ENCODE measurements at regions not wholly inside any gene's neighbourhood (a gene's known extent, or its start where the extent isn't known, plus 50 kb on each side); places are given as distances from the start of the nearest gene placed in this dataset.
A peak's percentile ranks its signal among the peaks of the same experiment; 100 is the strongest.
"Not testable (repeated sequence)": the region's sequence is repeated elsewhere in the genome, so short reads cannot be mapped to it uniquely, and the experiment has no call there.

DNA sequence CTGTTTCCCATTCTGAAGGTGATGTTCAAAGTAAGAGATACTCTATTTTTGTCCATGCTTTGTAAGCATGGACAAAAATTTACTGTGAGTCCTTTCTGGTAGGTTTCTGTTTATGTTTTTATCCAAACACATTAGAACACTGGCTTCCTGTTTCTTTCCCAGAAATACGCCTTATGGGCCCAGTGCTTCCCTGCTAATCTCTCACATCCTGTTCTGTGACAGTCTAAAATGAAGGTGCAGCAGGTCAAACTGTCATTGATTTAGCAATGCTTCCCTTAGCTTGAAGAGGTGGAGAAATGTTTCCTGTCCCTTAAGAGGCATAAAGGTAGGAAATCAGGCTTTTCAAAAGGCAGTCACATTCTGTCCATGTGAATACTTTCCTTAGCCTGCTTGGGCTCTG lies 305.6 kb downstream of the RPS29 start:
- no peaks in the 10 kb centered on the region for H3K9me3 Mint-ChIP-seq
- ATAC-seq (no peak), DNase-seq (ENCODE audit: low spot score in 2 of 2) (no peak)
- H3K4me3 Mint-ChIP-seq = no peak overlapping the region
- no peak overlapping the region for H3K27ac Mint-ChIP-seq
- H3K36me3 Mint-ChIP-seq = no peaks in the 10 kb centered on the region
- no peaks in the 10 kb centered on the region for H3K4me1 Mint-ChIP-seq

- ATAC-seq (peak; percentile 8), DNase-seq (ENCODE audit: low spot score in 2 of 2) (no peak)
- Mint-ChIP-seq H3K4me1 (no peaks in the 10 kb centered on the region), H3K9me3 (peaks cover 6% of the 10 kb centered on the region), H3K36me3 (no peaks in the 10 kb centered on the region), H3K27ac (no peak overlapping the region), H3K4me3 (no peak overlapping the region)
Observed at GRCh38 chr14:49250517-49250916, 335.7 kb downstream of the RPS29 start.

GRCh38 chr14:49250109-49250508 lies 336.1 kb downstream of the RPS29 start:
- Mint-ChIP-seq H3K4me3 (no peak overlapping the region), H3K9me3 (peaks cover 10% of the 10 kb centered on the region), H3K27ac (no peak overlapping the region), H3K36me3 (no peaks in the 10 kb centered on the region), H3K4me1 (no peaks in the 10 kb centered on the region)
- no peak for ATAC-seq
- no peak for DNase-seq (ENCODE audit: low spot score in 2 of 2)

GRCh38 chr14:49249022-49249421 lies 337.2 kb downstream of the RPS29 start:
- Mint-ChIP-seq H3K27ac (no peak overlapping the region), H3K4me1 (no peaks in the 10 kb centered on the region), H3K9me3 (peaks cover 10% of the 10 kb centered on the region), H3K4me3 (no peak overlapping the region), H3K36me3 (no peaks in the 10 kb centered on the region)
- ATAC-seq (no peak), DNase-seq (ENCODE audit: low spot score in 2 of 2) (no peak)

- not testable (repeated sequence) for H3K36me3 Mint-ChIP-seq; ATAC-seq; H3K4me1 Mint-ChIP-seq; H3K9me3 Mint-ChIP-seq; H3K27ac Mint-ChIP-seq; H3K4me3 Mint-ChIP-seq; DNase-seq (ENCODE audit: low spot score in 2 of 2)
Observed at GRCh38 chr14:49243777-49244176, 342.4 kb downstream of the RPS29 start.

DNA sequence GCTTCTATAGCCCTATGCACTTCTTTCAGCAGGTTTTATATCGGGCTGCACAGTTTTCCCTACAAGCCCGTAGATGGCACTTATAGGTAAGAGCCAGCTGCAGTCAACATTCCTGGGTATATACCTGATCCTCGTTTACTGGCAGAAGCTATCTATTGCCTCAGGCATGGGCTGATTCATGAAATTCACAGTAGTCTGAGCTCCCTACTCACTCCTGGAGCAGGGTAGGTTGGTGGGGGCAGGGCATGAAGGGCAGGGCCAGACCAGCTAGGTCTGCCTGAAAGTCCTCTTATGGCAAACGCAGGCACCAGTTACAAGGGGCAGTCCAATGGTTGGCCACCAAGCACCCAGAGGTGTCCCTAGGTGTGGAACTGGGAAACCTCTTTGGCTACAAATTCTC lies 345.8 kb downstream of the RPS29 start:
- H3K27ac Mint-ChIP-seq = no peak overlapping the region
- no peak for DNase-seq (ENCODE audit: low spot score in 2 of 2)
- no peak overlapping the region for H3K4me3 Mint-ChIP-seq
- no peak for ATAC-seq
- H3K9me3 Mint-ChIP-seq = peaks cover 9% of the 10 kb centered on the region
- no peaks in the 10 kb centered on the region for H3K36me3 Mint-ChIP-seq
- no peaks in the 10 kb centered on the region for H3K4me1 Mint-ChIP-seq

- H3K36me3 Mint-ChIP-seq = no peaks in the 10 kb centered on the region
- H3K4me3 Mint-ChIP-seq = no peak overlapping the region
- DNase-seq (ENCODE audit: low spot score in 2 of 2) (no peak), ATAC-seq (no peak)
- no peaks in the 10 kb centered on the region for H3K4me1 Mint-ChIP-seq
- no peak overlapping the region for H3K27ac Mint-ChIP-seq
- H3K9me3 Mint-ChIP-seq = peaks cover 5% of the 10 kb centered on the region
Observed at GRCh38 chr14:49228552-49228951, 357.6 kb downstream of the RPS29 start.

- no peak overlapping the region for H3K4me3 Mint-ChIP-seq
- peaks cover 3% of the 10 kb centered on the region for H3K9me3 Mint-ChIP-seq
- no peaks in the 10 kb centered on the region for H3K36me3 Mint-ChIP-seq
- ATAC-seq (no peak), DNase-seq (ENCODE audit: low spot score in 2 of 2) (no peak)
- H3K4me1 Mint-ChIP-seq = no peaks in the 10 kb centered on the region
- no peak overlapping the region for H3K27ac Mint-ChIP-seq
Observed at GRCh38 chr14:49221316-49221715, 364.9 kb downstream of the RPS29 start.

GRCh38 chr14:49220492-49220891 lies 365.7 kb downstream of the RPS29 start:
- ATAC-seq (no peak), DNase-seq (ENCODE audit: low spot score in 2 of 2) (no peak)
- H3K36me3 Mint-ChIP-seq = no peaks in the 10 kb centered on the region
- H3K9me3 Mint-ChIP-seq = peaks cover 3% of the 10 kb centered on the region
- H3K4me3 Mint-ChIP-seq = no peak overlapping the region
- no peaks in the 10 kb centered on the region for H3K4me1 Mint-ChIP-seq
- H3K27ac Mint-ChIP-seq = no peak overlapping the region

DNA sequence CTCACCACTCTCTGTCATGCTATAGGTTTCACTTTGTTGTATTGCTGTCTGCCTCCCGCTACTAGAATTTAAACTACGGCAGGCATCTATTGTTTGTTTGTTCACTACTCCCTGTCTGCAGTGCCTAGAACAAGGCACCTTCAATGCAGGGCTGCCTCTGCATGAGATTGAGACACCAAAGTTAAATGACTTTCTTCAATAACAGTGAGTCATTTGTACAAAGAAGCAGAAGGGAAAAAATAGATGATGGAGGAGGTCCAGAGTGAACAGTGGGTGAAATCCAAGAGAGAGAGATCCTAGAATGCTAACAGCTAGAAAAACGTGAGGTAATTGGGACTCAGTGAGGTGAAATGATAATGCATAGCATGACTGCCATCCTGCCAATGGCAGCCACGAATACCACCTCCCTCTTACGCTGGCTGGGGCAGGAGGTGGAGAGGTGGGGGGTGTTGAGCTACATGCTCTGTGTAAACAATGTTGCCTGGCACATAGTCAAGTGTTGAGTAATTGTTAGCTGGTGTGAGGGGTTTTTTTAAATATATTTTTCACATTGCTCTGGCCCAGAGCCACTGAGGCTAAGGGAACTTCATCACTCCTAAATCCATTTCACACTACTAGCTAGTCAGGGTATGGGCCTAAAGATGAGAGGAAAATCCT lies 367.6 kb downstream of the RPS29 start:
- DNase-seq (ENCODE audit: low spot score in 2 of 2) (no peak), ATAC-seq (no peak)
- Mint-ChIP-seq H3K36me3 (no peaks in the 10 kb centered on the region), H3K4me1 (no peaks in the 10 kb centered on the region), H3K27ac (no peak overlapping the region), H3K9me3 (peaks cover 3% of the 10 kb centered on the region), H3K4me3 (no peak overlapping the region)

DNA sequence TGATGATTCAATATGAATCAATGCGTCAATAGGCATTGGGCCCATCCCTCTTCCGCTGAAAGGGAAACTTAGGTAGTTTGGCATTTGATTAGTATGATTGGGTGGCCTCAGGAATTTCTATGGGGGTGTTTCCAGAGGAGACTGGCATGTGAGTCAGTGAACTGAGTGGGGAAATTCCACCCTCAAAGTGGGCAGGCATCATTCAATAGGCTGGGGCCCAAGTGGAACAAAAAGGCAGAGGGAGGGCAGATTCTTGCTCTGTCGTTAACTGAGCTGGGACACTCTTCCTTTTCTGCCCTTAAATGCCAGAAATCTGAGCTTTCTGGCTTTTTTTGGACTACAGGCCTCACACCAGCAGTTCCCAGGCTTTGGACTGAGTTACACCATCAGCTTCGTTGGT lies 373.5 kb downstream of the RPS29 start:
- Mint-ChIP-seq H3K27ac (no peak overlapping the region), H3K4me1 (no peaks in the 10 kb centered on the region)

GRCh38 chr14:49209416-49209815 lies 376.8 kb downstream of the RPS29 start:
- Mint-ChIP-seq H3K9me3 (no peaks in the 10 kb centered on the region), H3K4me3 (no peak overlapping the region), H3K36me3 (no peaks in the 10 kb centered on the region), H3K4me1 (no peaks in the 10 kb centered on the region), H3K27ac (no peak overlapping the region)
- DNase-seq (ENCODE audit: low spot score in 2 of 2) (no peak), ATAC-seq (no peak)

More for the DNA sequence above, 373.5 kb downstream of the RPS29 start:
- no peak overlapping the region for H3K4me3 Mint-ChIP-seq
- no peaks in the 10 kb centered on the region for H3K9me3 Mint-ChIP-seq
- ATAC-seq (no peak), DNase-seq (ENCODE audit: low spot score in 2 of 2) (no peak)
- H3K36me3 Mint-ChIP-seq = no peaks in the 10 kb centered on the region

DNA sequence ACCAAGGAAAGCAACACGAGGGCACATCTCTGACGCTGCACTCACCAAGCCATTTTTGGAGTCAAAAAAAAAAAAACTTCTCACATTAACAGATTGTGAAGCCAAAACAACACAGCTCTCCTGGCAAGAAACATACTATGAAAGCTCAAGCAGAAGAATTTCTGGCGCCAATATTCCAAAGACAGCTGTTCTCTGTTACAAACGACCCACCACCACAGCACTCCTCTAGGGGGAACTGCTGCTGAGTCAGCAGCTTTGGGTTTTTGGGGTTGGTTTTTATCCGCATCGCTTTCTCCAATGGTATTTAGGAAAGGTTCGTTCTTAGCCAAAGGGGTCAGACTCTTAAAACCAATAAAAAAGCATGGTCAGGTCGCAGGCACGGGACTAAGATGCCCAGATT lies 379.4 kb downstream of the RPS29 start:
- Mint-ChIP-seq H3K27ac (no peak overlapping the region), H3K4me3 (no peak overlapping the region), H3K4me1 (no peaks in the 10 kb centered on the region), H3K9me3 (no peaks in the 10 kb centered on the region), H3K36me3 (no peaks in the 10 kb centered on the region)
- DNase-seq (ENCODE audit: low spot score in 2 of 2) (no peak), ATAC-seq (no peak)

DNA sequence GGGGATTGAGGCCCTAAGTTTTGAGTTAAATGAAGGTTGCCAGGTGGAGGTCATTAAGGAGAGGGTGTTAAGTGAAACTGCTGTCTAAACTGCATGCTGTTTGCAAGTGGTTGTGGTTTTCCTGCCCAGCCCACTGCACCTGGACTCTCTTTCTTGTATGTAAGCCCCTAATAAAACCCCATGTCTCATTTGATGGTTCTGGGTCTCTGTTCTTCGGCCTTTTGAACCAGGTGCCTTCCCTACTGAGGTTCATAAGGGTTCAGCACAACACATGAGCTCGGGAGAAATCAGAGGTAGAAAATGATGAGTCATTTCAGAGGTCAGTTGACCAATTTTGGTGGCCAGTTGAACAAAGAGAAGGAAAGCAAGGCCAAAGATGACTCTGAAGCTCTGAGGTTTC lies 382.5 kb downstream of the RPS29 start:
- Mint-ChIP-seq H3K4me1 (no peaks in the 10 kb centered on the region), H3K36me3 (no peaks in the 10 kb centered on the region), H3K27ac (no peak overlapping the region), H3K9me3 (no peaks in the 10 kb centered on the region), H3K4me3 (no peak overlapping the region)
- ATAC-seq = no peak
- no peak for DNase-seq (ENCODE audit: low spot score in 2 of 2)

- Mint-ChIP-seq H3K9me3 (no peaks in the 10 kb centered on the region), H3K4me1 (no peaks in the 10 kb centered on the region), H3K36me3 (no peaks in the 10 kb centered on the region), H3K4me3 (no peak overlapping the region), H3K27ac (no peak overlapping the region)
- DNase-seq (ENCODE audit: low spot score in 2 of 2) (no peak), ATAC-seq (no peak)
Observed at GRCh38 chr14:49199159-49199558, 387.0 kb downstream of the RPS29 start.

DNA sequence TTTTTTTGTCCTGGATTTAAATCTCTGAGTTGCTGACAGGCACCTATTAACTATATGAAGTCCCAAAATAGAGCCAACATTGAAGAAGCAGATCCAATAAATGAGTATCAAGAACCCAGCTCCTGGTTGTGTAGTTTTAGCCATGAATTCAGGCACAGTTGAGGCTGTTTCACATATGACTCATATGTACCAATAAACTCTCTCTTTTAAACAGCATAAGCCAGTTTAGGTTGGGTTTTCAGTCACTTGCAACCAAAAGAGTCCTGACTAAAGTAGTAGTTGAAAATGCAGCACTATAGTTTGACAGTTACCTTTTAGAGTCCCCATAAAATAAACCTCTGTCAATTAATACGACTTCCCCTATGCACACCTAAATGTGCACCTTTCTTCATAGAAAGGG lies 389.9 kb downstream of the RPS29 start:
- Mint-ChIP-seq H3K4me1 (no peaks in the 10 kb centered on the region), H3K27ac (no peak overlapping the region), H3K9me3 (no peaks in the 10 kb centered on the region), H3K4me3 (no peak overlapping the region), H3K36me3 (no peaks in the 10 kb centered on the region)
- no peak for DNase-seq (ENCODE audit: low spot score in 2 of 2)
- ATAC-seq = peak; percentile 39

- Mint-ChIP-seq H3K4me3 (no peak overlapping the region), H3K27ac (no peak overlapping the region)
- ATAC-seq = no peak
Observed at GRCh38 chr14:49194067-49194466, 392.1 kb downstream of the RPS29 start.

More at GRCh38 chr14:49194067-49194466, 392.1 kb downstream of the RPS29 start:
- Mint-ChIP-seq H3K36me3 (no peaks in the 10 kb centered on the region), H3K4me1 (no peaks in the 10 kb centered on the region), H3K9me3 (no peaks in the 10 kb centered on the region)
- no peak for DNase-seq (ENCODE audit: low spot score in 2 of 2)

Data from stimulated activated effector memory CD8-positive, alpha-beta T cell treated with anti-CD3 and anti-CD28 coated beads, Interleukin-12 subunit alpha, Interleukin-12 subunit beta, amount 100 ng/mL, for 72 hours (primary cell).